Neural crest cell (in vitro differentiated cells): ENCODE measurements at regions not wholly inside any gene's neighbourhood (a gene's known extent, or its start where the extent isn't known, plus 50 kb on each side); places are given as distances from the start of the nearest gene placed in this dataset.

Experiments
- DNase-seq: peaks from one replicate; pipeline ENCODE4 v3.0.0; 2021; ENCODE audit warnings: low read depth, mixed read lengths, low spot score
- H3K27ac Mint-ChIP-seq: one replicate; pipeline ENCODE4 v1.8.0; 2021; ENCODE audit warnings: mild to moderate bottlenecking, mixed read lengths; ENCODE audit not compliant: unreplicated experiment
- H3K27me3 Mint-ChIP-seq: 2 replicates; pipeline ENCODE4 v1.8.0; 2021; ENCODE audit warnings: low read depth, mild to moderate bottlenecking, mixed read lengths
- H3K36me3 Mint-ChIP-seq: 2 replicates; pipeline ENCODE4 v1.8.0; 2021; ENCODE audit warnings: low read depth, mild to moderate bottlenecking, mixed read lengths
- H3K4me1 Mint-ChIP-seq: 2 replicates; pipeline ENCODE4 v1.8.0; 2021; ENCODE audit warnings: mixed read lengths
- H3K4me3 Mint-ChIP-seq: one replicate; pipeline ENCODE4 v1.8.0; 2021; ENCODE audit warnings: mild to moderate bottlenecking, mixed read lengths
- H3K9me3 Mint-ChIP-seq: 2 replicates; pipeline ENCODE4 v1.8.0; 2021; ENCODE audit warnings: mixed read lengths
- TF ChIP-seq, protein P1 (sequence below): fragments of 200-600 bp; sonication (generic); conservative IDR thresholded peaks from 2 replicates; pipeline ENCODE4 v1.5.0; 2021; ENCODE audit warnings: antibody characterized with exemption, mild to moderate bottlenecking

DNA sequence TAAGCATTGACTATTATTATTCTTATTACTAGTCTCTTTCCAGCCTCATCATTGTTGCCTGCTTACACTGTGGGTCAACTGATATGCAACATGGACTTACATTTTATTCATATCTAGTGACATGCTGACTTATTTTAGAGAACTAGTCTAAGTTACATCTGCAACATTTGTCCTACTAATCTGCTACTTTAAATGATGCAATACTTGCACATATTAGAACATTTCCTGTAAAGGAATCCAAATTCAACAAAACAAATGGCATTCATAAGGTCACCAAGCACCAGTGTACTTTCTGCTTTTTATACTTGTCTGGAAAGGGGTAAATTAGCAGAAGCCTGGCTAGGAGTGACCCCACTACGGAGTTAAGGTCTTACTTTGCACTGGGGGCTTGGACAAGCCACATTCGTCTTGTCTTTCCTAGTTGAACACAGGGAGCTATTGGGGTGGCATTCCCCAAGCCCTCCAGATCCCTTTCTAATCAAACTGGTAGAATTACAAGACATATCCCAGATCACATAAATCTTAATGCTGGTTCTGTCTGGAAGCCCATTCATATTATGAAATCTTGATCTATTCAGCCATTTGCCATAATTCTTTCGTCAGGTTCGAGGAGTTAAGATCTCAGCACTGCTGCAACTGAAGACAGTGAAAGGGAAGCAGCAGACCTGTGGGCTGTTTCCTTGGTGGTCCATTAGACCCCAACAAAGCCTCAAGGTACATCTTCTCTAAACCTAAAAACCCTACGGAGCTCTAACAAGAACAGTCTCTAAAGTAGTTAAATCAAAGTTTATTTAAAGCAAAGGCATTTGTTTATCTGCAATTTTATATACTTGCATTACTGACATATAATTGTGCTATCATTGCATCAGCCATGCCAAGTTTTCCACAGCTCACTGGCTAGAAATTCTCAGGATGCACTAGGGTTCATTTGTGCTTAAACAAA lies 49.9 kb upstream of the RTN4 start:
- TF ChIP-seq, protein P1, sequence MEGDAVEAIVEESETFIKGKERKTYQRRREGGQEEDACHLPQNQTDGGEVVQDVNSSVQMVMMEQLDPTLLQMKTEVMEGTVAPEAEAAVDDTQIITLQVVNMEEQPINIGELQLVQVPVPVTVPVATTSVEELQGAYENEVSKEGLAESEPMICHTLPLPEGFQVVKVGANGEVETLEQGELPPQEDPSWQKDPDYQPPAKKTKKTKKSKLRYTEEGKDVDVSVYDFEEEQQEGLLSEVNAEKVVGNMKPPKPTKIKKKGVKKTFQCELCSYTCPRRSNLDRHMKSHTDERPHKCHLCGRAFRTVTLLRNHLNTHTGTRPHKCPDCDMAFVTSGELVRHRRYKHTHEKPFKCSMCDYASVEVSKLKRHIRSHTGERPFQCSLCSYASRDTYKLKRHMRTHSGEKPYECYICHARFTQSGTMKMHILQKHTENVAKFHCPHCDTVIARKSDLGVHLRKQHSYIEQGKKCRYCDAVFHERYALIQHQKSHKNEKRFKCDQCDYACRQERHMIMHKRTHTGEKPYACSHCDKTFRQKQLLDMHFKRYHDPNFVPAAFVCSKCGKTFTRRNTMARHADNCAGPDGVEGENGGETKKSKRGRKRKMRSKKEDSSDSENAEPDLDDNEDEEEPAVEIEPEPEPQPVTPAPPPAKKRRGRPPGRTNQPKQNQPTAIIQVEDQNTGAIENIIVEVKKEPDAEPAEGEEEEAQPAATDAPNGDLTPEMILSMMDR, result no peak
- Mint-ChIP-seq H3K9me3 (no peaks in the 10 kb centered on the region), H3K27ac (no peak overlapping the region), H3K36me3 (no peaks in the 10 kb centered on the region), H3K4me1 (no peaks in the 10 kb centered on the region), H3K4me3 (no peak overlapping the region), H3K27me3 (no peaks in the 10 kb centered on the region)
- no peak for DNase-seq
